ENCODE measurements at regions not wholly inside any gene's neighbourhood (a gene's known extent, or its start where the extent isn't known, plus 50 kb on each side); places are given as distances from the start of the nearest gene placed in this dataset.
"Not testable (repeated sequence)": the region's sequence is repeated elsewhere in the genome, so short reads cannot be mapped to it uniquely, and the experiment has no call there.

DNA sequence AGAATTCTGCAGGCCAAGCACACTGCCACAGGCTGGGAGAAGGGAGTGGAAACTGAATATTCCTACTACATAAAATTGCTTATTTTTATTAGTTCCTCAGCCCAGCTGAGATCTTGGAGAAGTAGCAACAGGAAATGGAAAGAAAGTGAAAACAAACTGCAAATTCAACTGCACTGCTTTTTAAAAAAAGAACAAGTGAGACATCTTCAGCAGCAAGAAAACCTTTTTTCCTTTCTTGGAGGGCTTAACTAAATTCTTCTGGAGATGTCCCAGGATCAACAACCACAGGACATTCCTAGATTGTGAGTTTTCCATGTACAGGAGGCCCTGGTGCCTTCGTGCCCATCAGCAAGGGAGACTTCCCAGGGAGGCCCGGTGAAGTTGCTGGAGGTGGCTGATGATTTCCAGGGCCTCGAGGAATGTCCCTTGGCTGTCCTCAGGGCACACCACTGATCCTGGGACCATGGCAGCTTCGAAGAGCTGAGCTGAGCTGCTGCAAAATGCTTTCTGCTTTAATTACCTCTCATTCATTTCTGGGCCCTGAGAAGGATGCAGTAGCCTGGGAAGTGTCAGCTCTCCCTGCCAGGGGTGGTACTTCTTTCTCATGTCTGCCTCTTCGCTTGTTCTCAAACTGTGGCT, 275.5 kb upstream of the FRG2C start:
- not testable (repeated sequence) for TF ChIP-seq MXI1 (IDR thresholded peaks at IDR 0.05; ENCODE audit: low read depth, low read length); CTCF (IDR thresholded peaks at IDR 0.05 in 2 of 3, conservative IDR thresholded peaks at IDR 0.05 in 1 of 3; ENCODE audit: control insufficient read depth in 2 of 3, extremely low read depth in 1 of 3, insufficient read depth in 1 of 3, low read depth in 3 of 3, low read length in 3 of 3); EZH2 (IDR thresholded peaks at IDR 0.05; ENCODE audit: borderline replicate concordance, control insufficient read depth, low read depth, low read length); POLR2A (IDR thresholded peaks at IDR 0.05; ENCODE audit: low read depth, low read length); NR2C1 (IDR thresholded peaks at IDR 0.05); CEBPB (IDR thresholded peaks at IDR 0.05; ENCODE audit: borderline replicate concordance in 1 of 2, low read depth in 2 of 2, low read length in 2 of 2)

Measured in GM12878 (cell line).